ENCODE measurements at regions not wholly inside any gene's neighbourhood (a gene's known extent, or its start where the extent isn't known, plus 50 kb on each side); places are given as distances from the start of the nearest gene placed in this dataset.

DNA sequence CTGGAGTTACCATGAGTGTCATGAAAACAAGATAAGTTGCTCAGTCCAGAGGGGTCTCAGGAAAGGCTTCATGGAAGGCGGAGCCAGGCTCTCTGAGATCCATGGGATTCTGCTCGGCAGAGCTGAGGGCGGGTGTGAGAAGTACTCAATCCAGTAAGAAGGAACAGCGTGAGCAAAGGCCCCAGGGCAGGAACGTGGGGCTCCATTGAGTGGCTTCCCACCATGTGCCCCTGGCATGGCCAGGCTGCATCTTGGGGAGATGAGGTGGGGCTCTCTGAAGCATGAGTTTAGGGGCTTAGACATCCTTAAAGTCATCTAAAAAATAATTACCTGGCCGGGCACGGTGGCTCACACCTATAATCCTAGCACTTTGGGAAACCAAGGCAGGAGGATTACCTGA is 58.0 kb downstream of the ARL6IP4 start:
- H3K4me1 ChIP-seq (ENCODE audit: control insufficient read depth, insufficient read depth, low read length): no peaks in the 10 kb centered on the region
- no peak overlapping the region for H3K9ac ChIP-seq (ENCODE audit: low read depth, low read length)

GRCh38 chr12:123037791-123038190 is 57.3 kb downstream of the ARL6IP4 start:
- no peak overlapping the region for H3K9ac ChIP-seq (ENCODE audit: low read depth, low read length)
- no peak overlapping the region for H3K4me3 ChIP-seq (ENCODE audit: low read depth, low read length)
- H3K4me1 ChIP-seq (ENCODE audit: control insufficient read depth, insufficient read depth, low read length): no peaks in the 10 kb centered on the region
- no peaks in the 10 kb centered on the region for H3K9me3 ChIP-seq (ENCODE audit: control insufficient read depth, insufficient read depth, low read length)
- H3K36me3 ChIP-seq (ENCODE audit: control insufficient read depth, insufficient read depth, low read length): no peaks in the 10 kb centered on the region
- no peaks in the 10 kb centered on the region for H3K27me3 ChIP-seq (ENCODE audit: control insufficient read depth, insufficient read depth, low read length)
- H3K27ac ChIP-seq (ENCODE audit: low read depth, low read length): no peak overlapping the region

More for the DNA sequence above, 58.0 kb downstream of the ARL6IP4 start:
- no peak overlapping the region for H3K27ac ChIP-seq (ENCODE audit: low read depth, low read length)
- no peaks in the 10 kb centered on the region for H3K27me3 ChIP-seq (ENCODE audit: control insufficient read depth, insufficient read depth, low read length)
- H3K4me3 ChIP-seq (ENCODE audit: low read depth, low read length): no peak overlapping the region
- H3K9me3 ChIP-seq (ENCODE audit: control insufficient read depth, insufficient read depth, low read length): no peaks in the 10 kb centered on the region
- no peaks in the 10 kb centered on the region for H3K36me3 ChIP-seq (ENCODE audit: control insufficient read depth, insufficient read depth, low read length)

DNA sequence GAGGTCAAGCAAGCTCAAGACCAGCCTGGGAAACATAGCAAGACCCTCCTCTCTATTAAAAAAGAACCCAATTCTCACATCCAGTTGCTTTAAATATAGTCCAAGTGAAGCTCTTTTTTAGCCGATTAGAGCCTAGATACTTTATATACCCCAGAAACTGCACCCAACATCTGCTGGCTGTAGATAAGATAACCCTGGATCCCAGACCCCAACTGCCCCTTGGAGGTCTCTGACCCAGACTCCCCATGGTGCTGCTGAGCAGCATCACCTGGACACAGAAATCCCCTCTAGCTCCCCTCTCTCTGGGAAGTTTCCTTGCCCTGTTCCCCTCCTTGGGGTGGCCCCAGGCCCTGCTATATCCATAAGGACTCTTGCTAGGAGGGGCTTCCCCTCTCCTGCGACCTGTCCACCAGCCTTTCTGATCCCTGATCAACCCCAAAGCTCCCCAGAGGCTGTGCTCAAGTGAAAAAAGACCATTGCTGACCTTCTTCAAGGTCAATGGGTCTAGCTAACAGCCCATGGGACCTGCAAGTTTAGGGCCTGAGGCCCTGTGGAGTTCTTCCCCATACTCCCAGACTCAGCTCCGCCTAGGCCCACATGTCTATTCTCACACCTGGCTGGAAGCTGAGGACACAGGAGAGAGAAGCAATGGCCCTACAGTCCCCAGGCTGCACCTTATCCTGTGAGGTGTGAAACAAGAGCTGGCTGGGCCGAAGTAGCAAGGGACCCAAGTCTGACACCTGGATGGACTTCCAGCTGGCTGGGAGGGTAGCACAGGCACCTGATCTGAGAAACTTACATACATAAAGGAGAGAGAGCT is 56.2 kb downstream of the ARL6IP4 start:
- H3K27me3 ChIP-seq (ENCODE audit: control insufficient read depth, insufficient read depth, low read length): no peaks in the 10 kb centered on the region
- no peak overlapping the region for H3K9ac ChIP-seq (ENCODE audit: low read depth, low read length)
- H3K27ac ChIP-seq (ENCODE audit: low read depth, low read length): no peak overlapping the region
- no peaks in the 10 kb centered on the region for H3K36me3 ChIP-seq (ENCODE audit: control insufficient read depth, insufficient read depth, low read length)
- H3K4me1 ChIP-seq (ENCODE audit: control insufficient read depth, insufficient read depth, low read length): no peaks in the 10 kb centered on the region
- H3K9me3 ChIP-seq (ENCODE audit: control insufficient read depth, insufficient read depth, low read length): no peaks in the 10 kb centered on the region
- H3K4me3 ChIP-seq (ENCODE audit: low read depth, low read length): no peak overlapping the region

DNA sequence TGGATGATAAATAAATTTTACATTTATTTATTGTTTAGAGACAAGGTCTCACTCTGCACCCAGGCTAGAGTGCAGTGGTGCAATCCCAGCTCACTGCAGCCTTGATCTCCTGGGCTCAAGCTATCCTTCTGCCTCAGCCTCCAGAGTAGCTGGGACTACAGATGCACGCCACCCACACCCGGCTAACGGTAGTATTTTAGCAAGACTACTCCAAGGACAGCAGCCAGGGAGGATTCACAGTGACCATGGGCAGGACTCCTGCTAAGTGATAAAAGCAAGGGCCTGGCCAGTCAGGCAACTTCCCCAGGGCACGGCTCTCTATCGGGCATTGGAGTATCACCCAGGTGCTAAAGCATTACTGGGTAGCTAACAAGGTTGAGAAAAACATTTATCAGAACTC is 55.4 kb downstream of the ARL6IP4 start:
- H3K4me3 ChIP-seq (ENCODE audit: low read depth, low read length): no peak overlapping the region
- no peaks in the 10 kb centered on the region for H3K36me3 ChIP-seq (ENCODE audit: control insufficient read depth, insufficient read depth, low read length)
- no peak overlapping the region for H3K27ac ChIP-seq (ENCODE audit: low read depth, low read length)
- H3K9me3 ChIP-seq (ENCODE audit: control insufficient read depth, insufficient read depth, low read length): no peaks in the 10 kb centered on the region
- no peaks in the 10 kb centered on the region for H3K4me1 ChIP-seq (ENCODE audit: control insufficient read depth, insufficient read depth, low read length)
- H3K9ac ChIP-seq (ENCODE audit: low read depth, low read length): no peak overlapping the region
- H3K27me3 ChIP-seq (ENCODE audit: control insufficient read depth, insufficient read depth, low read length): no peaks in the 10 kb centered on the region

- no peaks in the 10 kb centered on the region for H3K4me1 ChIP-seq (ENCODE audit: control insufficient read depth, insufficient read depth, low read length)
- no peaks in the 10 kb centered on the region for H3K9me3 ChIP-seq (ENCODE audit: control insufficient read depth, insufficient read depth, low read length)
- no peaks in the 10 kb centered on the region for H3K27me3 ChIP-seq (ENCODE audit: control insufficient read depth, insufficient read depth, low read length)
- no peak overlapping the region for H3K27ac ChIP-seq (ENCODE audit: low read depth, low read length)
- H3K36me3 ChIP-seq (ENCODE audit: control insufficient read depth, insufficient read depth, low read length): no peaks in the 10 kb centered on the region
- no peak overlapping the region for H3K4me3 ChIP-seq (ENCODE audit: low read depth, low read length)
- H3K9ac ChIP-seq (ENCODE audit: low read depth, low read length): no peak overlapping the region
Observed at GRCh38 chr12:123034865-123035264, 54.4 kb downstream of the ARL6IP4 start.

DNA sequence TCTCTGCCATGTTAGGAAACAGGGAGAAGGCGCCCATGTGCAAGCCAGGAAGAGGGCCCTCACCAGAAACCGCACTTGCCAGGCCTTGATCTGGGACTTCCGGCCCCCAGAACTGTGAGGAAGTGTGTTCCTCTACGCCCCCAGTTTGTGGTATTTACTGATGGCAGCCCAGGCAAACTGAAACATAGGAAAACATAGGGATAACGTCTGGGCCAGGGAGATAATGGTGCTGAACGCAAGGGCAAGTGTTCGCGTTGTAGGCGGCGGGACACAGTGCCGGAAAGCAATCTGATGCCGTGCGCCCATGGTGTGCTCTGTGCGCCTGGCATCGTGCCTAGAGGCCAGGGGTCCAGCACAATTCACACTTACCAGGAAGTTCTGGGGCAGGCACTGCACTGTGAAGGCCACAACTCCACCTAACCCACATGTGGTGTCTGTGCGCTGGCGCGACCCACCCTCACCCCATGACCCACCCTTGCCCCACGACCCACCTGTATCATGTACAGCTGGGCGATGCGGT is 53.6 kb downstream of the ARL6IP4 start:
- no peaks in the 10 kb centered on the region for H3K36me3 ChIP-seq (ENCODE audit: control insufficient read depth, insufficient read depth, low read length)
- no peaks in the 10 kb centered on the region for H3K4me1 ChIP-seq (ENCODE audit: control insufficient read depth, insufficient read depth, low read length)
- no peak overlapping the region for H3K4me3 ChIP-seq (ENCODE audit: low read depth, low read length)
- H3K27ac ChIP-seq (ENCODE audit: low read depth, low read length): no peak overlapping the region
- H3K9me3 ChIP-seq (ENCODE audit: control insufficient read depth, insufficient read depth, low read length): no peaks in the 10 kb centered on the region
- H3K27me3 ChIP-seq (ENCODE audit: control insufficient read depth, insufficient read depth, low read length): no peaks in the 10 kb centered on the region
- no peak overlapping the region for H3K9ac ChIP-seq (ENCODE audit: low read depth, low read length)

GRCh38 chr12:123033392-123034021 is 53.0 kb downstream of the ARL6IP4 start:
- Histone ChIP-seq H3K27ac (ENCODE audit: low read depth, low read length) (no peak overlapping the region), H3K9me3 (ENCODE audit: control insufficient read depth, insufficient read depth, low read length) (no peaks in the 10 kb centered on the region), H3K9ac (ENCODE audit: low read depth, low read length) (no peak overlapping the region), H3K27me3 (ENCODE audit: control insufficient read depth, insufficient read depth, low read length) (no peaks in the 10 kb centered on the region), H3K36me3 (ENCODE audit: control insufficient read depth, insufficient read depth, low read length) (no peaks in the 10 kb centered on the region), H3K4me3 (ENCODE audit: low read depth, low read length) (no peak overlapping the region), H3K4me1 (ENCODE audit: control insufficient read depth, insufficient read depth, low read length) (no peaks in the 10 kb centered on the region)

DNA sequence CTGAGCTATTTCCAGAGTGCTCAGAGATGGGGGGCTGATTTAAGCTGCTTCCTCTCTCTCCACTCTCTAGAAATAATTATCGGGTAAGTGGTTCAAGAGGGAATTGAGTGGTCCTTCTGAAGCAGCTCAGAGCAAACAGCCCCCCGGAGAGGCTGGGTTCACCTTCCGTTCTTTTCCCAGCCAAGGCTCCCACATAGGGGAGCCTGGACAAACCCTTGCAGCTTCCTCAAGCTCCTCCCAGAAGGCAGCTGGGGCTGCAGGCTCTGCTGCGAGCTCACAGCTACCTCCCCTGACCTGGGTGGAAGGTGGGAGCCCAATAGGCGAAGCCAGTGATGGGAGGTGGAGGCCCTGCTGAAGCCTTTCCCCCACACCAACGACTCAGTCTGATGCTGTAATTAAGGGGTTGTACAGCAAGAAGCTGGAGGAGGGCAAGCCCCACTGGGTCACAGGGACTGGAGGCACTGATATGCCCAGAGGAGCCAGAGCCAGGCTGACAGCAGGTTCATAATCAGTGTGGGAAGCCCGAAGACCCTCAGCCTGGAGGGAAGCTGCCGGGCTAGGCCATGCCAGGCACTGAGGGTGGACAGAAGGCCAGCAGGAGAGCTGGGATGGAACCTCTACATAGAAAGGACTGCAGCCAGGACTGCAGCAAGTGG is 52.4 kb downstream of the ARL6IP4 start:
- Histone ChIP-seq H3K4me3 (ENCODE audit: low read depth, low read length) (no peak overlapping the region), H3K27ac (ENCODE audit: low read depth, low read length) (no peak overlapping the region), H3K4me1 (ENCODE audit: control insufficient read depth, insufficient read depth, low read length) (no peaks in the 10 kb centered on the region), H3K36me3 (ENCODE audit: control insufficient read depth, insufficient read depth, low read length) (no peaks in the 10 kb centered on the region), H3K27me3 (ENCODE audit: control insufficient read depth, insufficient read depth, low read length) (no peaks in the 10 kb centered on the region), H3K9ac (ENCODE audit: low read depth, low read length) (no peak overlapping the region), H3K9me3 (ENCODE audit: control insufficient read depth, insufficient read depth, low read length) (no peaks in the 10 kb centered on the region)
